Hepatocyte (in vitro differentiated cells): ENCODE measurements at regions not wholly inside any gene's neighbourhood (a gene's known extent, or its start where the extent isn't known, plus 50 kb on each side); places are given as distances from the start of the nearest gene placed in this dataset.

Experiments
- CTCF ChIP-seq: fragments of 200-600 bp; sonication (generic); IDR thresholded peaks from 2 replicates; pipeline ENCODE4 v1.5.1; 2016; ENCODE audit warnings: antibody characterized with exemption, mild to moderate bottlenecking; ENCODE audit not compliant: poor library complexity
- EZH2 ChIP-seq: fragments of 200-600 bp; sonication (generic); IDR thresholded peaks from 2 replicates; pipeline ENCODE4 v1.6.1; 2016; ENCODE audit warnings: antibody characterized with exemption, mild to moderate bottlenecking, borderline replicate concordance

DNA sequence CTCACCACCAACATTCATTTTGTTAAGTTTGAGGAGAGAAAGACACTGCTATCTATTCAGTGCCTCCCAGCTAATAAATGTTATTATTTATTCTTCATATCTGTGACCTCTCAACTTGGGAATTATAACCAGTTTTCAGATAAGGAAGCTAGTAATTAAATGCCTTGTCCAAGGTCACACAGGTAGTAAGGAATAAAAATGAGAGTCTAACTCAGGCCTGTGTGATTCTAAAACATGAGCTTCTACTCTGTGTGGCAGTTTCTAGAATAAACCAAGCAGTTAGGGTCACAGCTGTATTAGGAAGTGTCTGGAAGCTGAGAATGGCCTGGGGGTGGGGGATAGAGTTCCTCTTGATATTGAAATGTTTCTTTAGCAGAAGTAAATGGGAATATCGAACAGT is 137.8 kb upstream of the LRATD1 start:
- TF ChIP-seq EZH2 (no peak), CTCF (no peak)
